Esophagus muscularis mucosa (tissue), 4 donors: ENCODE measurements at regions not wholly inside any gene's neighbourhood (a gene's known extent, or its start where the extent isn't known, plus 50 kb on each side); places are given as distances from the start of the nearest gene placed in this dataset.

Source experiments
- DNase-seq: peaks from one replicate; pipeline ENCODE4 v3.0.0-alpha.2; 2017; ENCODE audit errors: extremely low spot score
- H3K27ac ChIP-seq, 4 donors: fragments of 200-600 bp; sonication (generic); replicated peaks in 1 of 4; 1 replicate in 3 of 4; 2 replicates in 1 of 4; pipeline ENCODE4 v1.5.1; 2016 to 2019; ENCODE audit warnings: mild to moderate bottlenecking in 1 of 4
- H3K27me3 ChIP-seq, 4 donors: fragments of 200-600 bp; sonication (generic); one replicate each; pipeline versions ENCODE4 v1.5.1 to v1.6.0; 2016 to 2019
- H3K36me3 ChIP-seq, 4 donors: fragments of 200-600 bp; sonication (generic); one replicate each; pipeline ENCODE4 v1.5.1; 2016 to 2019
- H3K4me1 ChIP-seq, 4 donors: fragments of 200-600 bp; sonication (generic); one replicate each; pipeline ENCODE4 v1.5.1; 2016 to 2019
- H3K4me3 ChIP-seq, 4 donors: fragments of 200-600 bp; sonication (generic); 1 replicate in 2 of 4; 2 replicates in 2 of 4; pipeline ENCODE4 v1.5.1; 2016 to 2019; ENCODE audit warnings: mild to moderate bottlenecking in 4 of 4, moderate library complexity in 1 of 4
- H3K9me3 ChIP-seq, 4 donors: fragments of 200-600 bp; sonication (generic); 1 replicate in 3 of 4; 2 replicates in 1 of 4; pipeline ENCODE4 v1.5.1; 2016 to 2019
- CTCF ChIP-seq, 3 experiments: fragments of 200-600 bp in 2 of 3; fragments of 450-650 bp in 1 of 3; sonication (generic) in 2 of 3; IDR thresholded peaks; one replicate each; pipeline ENCODE4 v1.5.1; 2017 to 2019; ENCODE audit warnings: antibody characterized with exemption in 3 of 3, mild to moderate bottlenecking in 2 of 3, moderate library complexity in 1 of 3
- EP300 ChIP-seq: sonication (generic); formaldehyde crosslinking; IDR thresholded peaks from one replicate; pipeline ENCODE4 v1.6.1; 2017; ENCODE audit warnings: antibody characterized with exemption
- POLR2A ChIP-seq: fragments of 450-650 bp; IDR thresholded peaks from one replicate; pipeline ENCODE4 v1.6.1; 2017; ENCODE audit warnings: antibody characterized with exemption, moderate library complexity, mild to moderate bottlenecking, low read depth
- POLR2AphosphoS5 ChIP-seq, 2 donors: sonication (generic); formaldehyde crosslinking; IDR thresholded peaks; one replicate each; pipeline ENCODE4 v1.6.1; 2017; ENCODE audit warnings: antibody characterized with exemption in 2 of 2
- WGBS: methylation state at CpG from one replicate; pipeline ENCODE4 v1.1.5; 2018; 5-methylcytosine and 5-hydroxymethylcytosine counted together
- intact Hi-C: fragments of 100-400 bp; cut with DNase I; formaldehyde crosslinking; loops from one replicate; pipeline ENCODE4 v1.15.1; 2023

GRCh38 chr3:159149131-159149530, 347.3 kb downstream of the MFSD1 start:
- Histone ChIP-seq H3K4me1 (no peaks in the 10 kb centered on the region), H3K27me3 (no peaks in the 10 kb centered on the region), H3K9me3 (no peaks in the 10 kb centered on the region), H3K27ac (no peak overlapping the region), H3K36me3 (no peaks in the 10 kb centered on the region), H3K4me3 (no peak overlapping the region)
- WGBS = 82% methylated on average over 7 of the region's 7 CpGs
- no peak for DNase-seq
- TF ChIP-seq CTCF (IDR thresholded peaks at IDR 0.05) = no peak
- TF ChIP-seq EP300 = no peak
- TF ChIP-seq POLR2AphosphoS5 (IDR thresholded peaks at IDR 0.05) = no peak
- no peak for TF ChIP-seq POLR2A
- intact Hi-C loops = no loop called here

DNA sequence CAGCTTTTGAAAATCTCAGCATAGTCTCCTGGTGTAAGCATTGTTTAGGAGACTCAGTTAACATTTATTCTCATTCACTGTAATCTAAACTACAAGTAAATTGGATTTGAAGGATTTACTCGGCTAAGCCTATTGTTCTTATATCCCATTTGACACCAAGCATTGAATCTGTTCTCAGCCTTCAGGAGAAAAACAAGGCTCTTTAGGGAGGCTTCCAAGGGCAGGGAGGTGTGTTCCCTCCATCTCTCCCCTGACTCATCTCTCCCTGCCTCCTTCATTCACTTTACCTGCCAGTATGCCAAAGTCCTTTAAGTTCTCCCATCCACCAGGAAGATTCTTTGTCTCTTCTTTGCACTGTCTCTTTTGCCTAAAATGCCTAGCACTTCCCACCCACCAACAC, 347.8 kb downstream of the MFSD1 start:
- Histone ChIP-seq H3K9me3 (no peaks in the 10 kb centered on the region), H3K4me1 (no peaks in the 10 kb centered on the region), H3K27ac (no peak overlapping the region), H3K4me3 (no peak overlapping the region), H3K36me3 (no peaks in the 10 kb centered on the region), H3K27me3 (no peaks in the 10 kb centered on the region)
- no peak for DNase-seq
- TF ChIP-seq EP300 (no peak), POLR2AphosphoS5 (IDR thresholded peaks at IDR 0.05) (no peak), POLR2A (no peak), CTCF (IDR thresholded peaks at IDR 0.05) (no peak)
- intact Hi-C loops = no loop called here
- 67% methylated on average over 1 of the region's 1 CpG for WGBS

DNA sequence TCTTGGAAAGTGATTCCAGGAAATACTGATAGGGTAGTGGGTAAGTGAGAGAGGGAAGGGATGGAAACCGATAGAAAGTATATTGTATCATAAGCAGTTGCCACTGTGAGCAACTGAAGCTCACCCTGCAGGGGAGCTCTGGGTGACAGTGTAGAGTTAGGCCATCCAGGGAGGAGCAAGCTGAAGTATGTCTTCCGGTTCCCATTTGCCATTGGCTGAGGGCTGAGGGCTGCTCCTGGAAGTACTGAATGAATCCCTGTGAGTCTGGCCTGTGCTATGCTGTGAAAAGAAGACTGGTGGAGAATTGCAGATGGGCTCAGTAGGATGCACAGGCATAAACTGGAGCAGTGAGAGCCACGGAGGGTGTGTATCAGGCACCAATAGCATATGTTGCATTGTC, 348.3 kb downstream of the MFSD1 start:
- TF ChIP-seq POLR2A (no peak), CTCF (IDR thresholded peaks at IDR 0.05) (no peak), POLR2AphosphoS5 (IDR thresholded peaks at IDR 0.05) (no peak), EP300 (no peak)
- 89% methylated on average over 3 of the region's 3 CpGs for WGBS
- H3K4me1 ChIP-seq = no peaks in the 10 kb centered on the region
- no peaks in the 10 kb centered on the region for H3K36me3 ChIP-seq
- no peak for DNase-seq
- H3K9me3 ChIP-seq = no peaks in the 10 kb centered on the region
- no peak overlapping the region for H3K4me3 ChIP-seq
- no peak overlapping the region for H3K27ac ChIP-seq
- H3K27me3 ChIP-seq = no peaks in the 10 kb centered on the region
- intact Hi-C loops = no loop called here

DNA sequence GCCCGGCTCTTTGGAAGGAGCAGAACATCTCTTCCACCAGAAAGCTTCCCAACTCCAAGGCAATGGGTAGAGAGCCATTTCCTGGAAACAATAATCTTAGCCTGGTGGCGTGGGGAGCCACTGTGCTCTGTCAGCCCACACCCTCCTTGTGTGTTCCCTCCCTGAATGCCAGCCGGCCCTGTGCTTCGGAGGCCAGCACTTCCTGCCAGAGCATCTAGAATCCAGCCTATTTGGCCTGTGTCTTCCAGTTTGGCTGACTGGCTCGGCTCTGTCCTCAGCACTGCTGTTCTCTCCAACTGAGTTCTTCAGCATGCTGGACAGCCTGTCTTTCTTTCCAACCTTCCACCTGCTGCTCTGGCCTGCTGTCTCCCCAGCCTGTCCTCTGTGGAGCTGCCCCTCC, 349.3 kb downstream of the MFSD1 start:
- DNase-seq = no peak
- no peak for TF ChIP-seq POLR2AphosphoS5 (IDR thresholded peaks at IDR 0.05)
- no peak for TF ChIP-seq EP300
- TF ChIP-seq POLR2A = no peak
- TF ChIP-seq CTCF (IDR thresholded peaks at IDR 0.05) = no peak
- intact Hi-C loops = no loop called here
- H3K4me3 ChIP-seq = no peak overlapping the region
- H3K27ac ChIP-seq = no peak overlapping the region
- WGBS = 46% methylated on average over 5 of the region's 5 CpGs
- no peaks in the 10 kb centered on the region for H3K27me3 ChIP-seq
- no peaks in the 10 kb centered on the region for H3K4me1 ChIP-seq
- H3K36me3 ChIP-seq = no peaks in the 10 kb centered on the region
- H3K9me3 ChIP-seq = no peaks in the 10 kb centered on the region

DNA sequence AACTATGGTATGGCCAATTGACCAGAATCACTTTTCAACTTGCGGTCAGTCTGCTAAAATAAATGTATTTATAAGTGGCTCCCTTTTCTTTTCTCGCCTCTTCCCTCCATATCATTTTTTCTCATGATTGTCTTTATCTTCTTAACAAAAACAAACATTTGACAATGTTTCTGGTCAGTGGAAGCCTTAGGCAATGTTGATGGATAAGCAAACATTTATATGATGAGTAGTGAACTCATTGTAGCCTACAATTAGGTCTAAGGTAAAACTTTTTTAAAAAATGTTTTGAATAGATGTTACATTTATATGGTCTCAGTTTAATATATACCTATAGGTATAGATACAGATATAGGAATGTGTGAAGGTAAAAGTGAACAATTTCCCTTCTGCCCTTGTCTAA, 355.4 kb downstream of the MFSD1 start:
- H3K27me3 ChIP-seq = no peaks in the 10 kb centered on the region
- no peak for TF ChIP-seq EP300
- TF ChIP-seq POLR2A = no peak
- no peak for TF ChIP-seq POLR2AphosphoS5 (IDR thresholded peaks at IDR 0.05)
- no peak for TF ChIP-seq CTCF (IDR thresholded peaks at IDR 0.05)
- 85% methylated on average over 2 of the region's 2 CpGs for WGBS
- H3K9me3 ChIP-seq = no peaks in the 10 kb centered on the region
- no peaks in the 10 kb centered on the region for H3K4me1 ChIP-seq
- intact Hi-C loops = no loop called here
- DNase-seq = no peak
- H3K27ac ChIP-seq = no peak overlapping the region
- H3K4me3 ChIP-seq = no peak overlapping the region
- H3K36me3 ChIP-seq = no peaks in the 10 kb centered on the region
